PFSK-1 (cell line): ENCODE measurements at regions not wholly inside any gene's neighbourhood (a gene's known extent, or its start where the extent isn't known, plus 50 kb on each side); places are given as distances from the start of the nearest gene placed in this dataset.

ENCODE experiments used
- FOXP2 ChIP-seq: optimal IDR thresholded peaks from 2 replicates; pipeline ENCODE3; 2011; ENCODE audit warnings: borderline replicate concordance, control low read depth, inconsistent platforms; ENCODE audit not compliant: insufficient read depth; ENCODE audit errors: extremely low read length, extremely low read depth
- POLR2AphosphoS5 ChIP-seq: IDR thresholded peaks from 2 replicates; pipeline ENCODE4 v1.6.1; 2012; ENCODE audit warnings: low read depth, mild to moderate bottlenecking, control low read depth, low read length, moderate library complexity
- TAF1 ChIP-seq: IDR thresholded peaks from 2 replicates; pipeline ENCODE4 v1.6.1; 2012; ENCODE audit warnings: low read length, control low read depth, borderline replicate concordance; ENCODE audit not compliant: insufficient read depth
- TF ChIP-seq, protein P1 (sequence below), 2 experiments: IDR thresholded peaks; 2 replicates each; pipeline versions ENCODE4 v1.6.1 to v1.8.0; 2011 to 2012; ENCODE audit warnings: low read depth in 2 of 2, low read length in 2 of 2, control low read depth in 1 of 2, inconsistent platforms in 1 of 2, mild to moderate bottlenecking in 1 of 2, moderate library complexity in 1 of 2; ENCODE audit not compliant: insufficient read depth in 1 of 2

DNA sequence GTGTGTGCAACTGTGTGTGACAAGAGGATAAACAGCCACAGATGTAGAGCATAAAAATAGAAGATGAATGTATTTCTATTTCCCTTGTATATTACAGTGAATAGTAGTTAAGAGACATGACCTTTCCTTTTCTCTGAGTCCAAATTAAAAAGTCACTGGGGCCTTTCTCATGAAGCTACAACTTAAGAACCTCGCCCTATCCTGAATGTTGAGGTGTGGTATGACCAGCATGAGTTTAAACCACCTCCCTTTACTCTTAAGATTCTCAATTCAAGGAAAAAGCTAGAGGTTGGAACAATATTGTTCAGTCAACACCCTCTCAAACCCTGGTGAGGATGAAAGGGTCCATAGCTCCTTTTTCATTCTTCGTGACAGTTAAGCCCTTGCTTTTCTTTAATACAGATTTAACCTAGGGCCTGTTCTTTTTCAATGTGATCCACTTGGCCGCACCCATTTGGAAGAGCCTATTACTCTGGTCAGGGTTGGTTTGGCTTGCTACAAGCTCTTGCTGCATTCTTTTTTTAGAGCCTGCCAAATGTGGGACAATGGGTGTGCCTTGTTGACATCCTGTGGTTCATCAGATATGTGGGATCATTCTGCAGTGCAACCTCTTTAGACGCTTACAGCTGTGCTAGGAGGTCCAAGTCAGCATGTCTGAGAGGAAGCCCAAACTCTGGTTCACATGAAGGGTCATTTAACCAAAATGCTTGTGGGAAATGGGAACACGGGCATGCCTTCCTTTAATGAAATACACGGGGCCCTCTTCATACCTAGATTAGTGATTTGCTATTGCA is 290.0 kb downstream of the HAO1 start:
- TF ChIP-seq TAF1 (no peak), POLR2AphosphoS5 (no peak), FOXP2 (no peak)
- TF ChIP-seq, protein P1, sequence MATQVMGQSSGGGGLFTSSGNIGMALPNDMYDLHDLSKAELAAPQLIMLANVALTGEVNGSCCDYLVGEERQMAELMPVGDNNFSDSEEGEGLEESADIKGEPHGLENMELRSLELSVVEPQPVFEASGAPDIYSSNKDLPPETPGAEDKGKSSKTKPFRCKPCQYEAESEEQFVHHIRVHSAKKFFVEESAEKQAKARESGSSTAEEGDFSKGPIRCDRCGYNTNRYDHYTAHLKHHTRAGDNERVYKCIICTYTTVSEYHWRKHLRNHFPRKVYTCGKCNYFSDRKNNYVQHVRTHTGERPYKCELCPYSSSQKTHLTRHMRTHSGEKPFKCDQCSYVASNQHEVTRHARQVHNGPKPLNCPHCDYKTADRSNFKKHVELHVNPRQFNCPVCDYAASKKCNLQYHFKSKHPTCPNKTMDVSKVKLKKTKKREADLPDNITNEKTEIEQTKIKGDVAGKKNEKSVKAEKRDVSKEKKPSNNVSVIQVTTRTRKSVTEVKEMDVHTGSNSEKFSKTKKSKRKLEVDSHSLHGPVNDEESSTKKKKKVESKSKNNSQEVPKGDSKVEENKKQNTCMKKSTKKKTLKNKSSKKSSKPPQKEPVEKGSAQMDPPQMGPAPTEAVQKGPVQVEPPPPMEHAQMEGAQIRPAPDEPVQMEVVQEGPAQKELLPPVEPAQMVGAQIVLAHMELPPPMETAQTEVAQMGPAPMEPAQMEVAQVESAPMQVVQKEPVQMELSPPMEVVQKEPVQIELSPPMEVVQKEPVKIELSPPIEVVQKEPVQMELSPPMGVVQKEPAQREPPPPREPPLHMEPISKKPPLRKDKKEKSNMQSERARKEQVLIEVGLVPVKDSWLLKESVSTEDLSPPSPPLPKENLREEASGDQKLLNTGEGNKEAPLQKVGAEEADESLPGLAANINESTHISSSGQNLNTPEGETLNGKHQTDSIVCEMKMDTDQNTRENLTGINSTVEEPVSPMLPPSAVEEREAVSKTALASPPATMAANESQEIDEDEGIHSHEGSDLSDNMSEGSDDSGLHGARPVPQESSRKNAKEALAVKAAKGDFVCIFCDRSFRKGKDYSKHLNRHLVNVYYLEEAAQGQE (IDR thresholded peaks at IDR 0.05; ENCODE audit: insufficient read depth in 1 of 2, low read depth in 2 of 2, low read length in 2 of 2) = no peak
